ENCODE measurements at regions not wholly inside any gene's neighbourhood (a gene's known extent, or its start where the extent isn't known, plus 50 kb on each side); places are given as distances from the start of the nearest gene placed in this dataset.

DNA sequence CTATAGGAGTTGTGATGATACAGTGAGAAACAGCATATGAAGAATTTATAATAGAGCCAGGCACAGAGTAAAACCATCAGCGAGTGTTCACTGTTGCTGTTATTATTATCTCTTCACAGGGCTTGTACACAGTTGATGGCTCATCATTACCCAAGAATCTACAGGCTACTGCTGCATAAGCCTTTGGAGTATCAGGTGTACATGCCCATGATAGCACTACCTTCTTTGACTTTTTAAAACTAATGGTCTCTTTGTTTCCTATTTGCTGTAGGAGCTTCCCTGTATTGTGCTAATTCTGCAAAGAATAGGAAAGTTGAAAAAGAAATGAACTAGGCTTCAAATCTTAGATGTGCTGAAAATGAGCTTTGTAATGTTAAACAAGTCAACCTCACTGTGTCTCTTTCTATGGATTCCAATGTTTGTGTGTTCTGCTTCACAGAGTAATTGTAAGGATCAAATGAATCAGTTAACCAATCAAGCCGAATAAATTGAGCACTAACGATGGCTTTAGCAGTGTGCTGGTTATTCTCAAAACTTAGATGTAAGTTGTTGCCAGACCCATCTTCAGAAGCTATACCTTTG lies 138.8 kb downstream of the TUSC7 start:
- TF ChIP-seq RARB (CRISPR knock-in tag; IDR thresholded peaks at IDR 0.05) = no peak
- TF ChIP-seq ZFP30 (CRISPR knock-in tag; IDR thresholded peaks at IDR 0.05) = no peak
- TF ChIP-seq, protein P1, sequence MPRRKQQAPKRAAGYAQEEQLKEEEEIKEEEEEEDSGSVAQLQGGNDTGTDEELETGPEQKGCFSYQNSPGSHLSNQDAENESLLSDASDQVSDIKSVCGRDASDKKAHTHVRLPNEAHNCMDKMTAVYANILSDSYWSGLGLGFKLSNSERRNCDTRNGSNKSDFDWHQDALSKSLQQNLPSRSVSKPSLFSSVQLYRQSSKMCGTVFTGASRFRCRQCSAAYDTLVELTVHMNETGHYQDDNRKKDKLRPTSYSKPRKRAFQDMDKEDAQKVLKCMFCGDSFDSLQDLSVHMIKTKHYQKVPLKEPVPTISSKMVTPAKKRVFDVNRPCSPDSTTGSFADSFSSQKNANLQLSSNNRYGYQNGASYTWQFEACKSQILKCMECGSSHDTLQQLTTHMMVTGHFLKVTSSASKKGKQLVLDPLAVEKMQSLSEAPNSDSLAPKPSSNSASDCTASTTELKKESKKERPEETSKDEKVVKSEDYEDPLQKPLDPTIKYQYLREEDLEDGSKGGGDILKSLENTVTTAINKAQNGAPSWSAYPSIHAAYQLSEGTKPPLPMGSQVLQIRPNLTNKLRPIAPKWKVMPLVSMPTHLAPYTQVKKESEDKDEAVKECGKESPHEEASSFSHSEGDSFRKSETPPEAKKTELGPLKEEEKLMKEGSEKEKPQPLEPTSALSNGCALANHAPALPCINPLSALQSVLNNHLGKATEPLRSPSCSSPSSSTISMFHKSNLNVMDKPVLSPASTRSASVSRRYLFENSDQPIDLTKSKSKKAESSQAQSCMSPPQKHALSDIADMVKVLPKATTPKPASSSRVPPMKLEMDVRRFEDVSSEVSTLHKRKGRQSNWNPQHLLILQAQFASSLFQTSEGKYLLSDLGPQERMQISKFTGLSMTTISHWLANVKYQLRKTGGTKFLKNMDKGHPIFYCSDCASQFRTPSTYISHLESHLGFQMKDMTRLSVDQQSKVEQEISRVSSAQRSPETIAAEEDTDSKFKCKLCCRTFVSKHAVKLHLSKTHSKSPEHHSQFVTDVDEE (CRISPR knock-in tag; IDR thresholded peaks at IDR 0.05) = no peak
- no peak for TF ChIP-seq ZNF565 (CRISPR knock-in tag; conservative IDR thresholded peaks at IDR 0.05; ENCODE audit: low read depth)
- TF ChIP-seq ARNTL (CRISPR knock-in tag; IDR thresholded peaks at IDR 0.05; ENCODE audit: borderline replicate concordance, low read depth) = no peak
- TF ChIP-seq, protein P2, sequence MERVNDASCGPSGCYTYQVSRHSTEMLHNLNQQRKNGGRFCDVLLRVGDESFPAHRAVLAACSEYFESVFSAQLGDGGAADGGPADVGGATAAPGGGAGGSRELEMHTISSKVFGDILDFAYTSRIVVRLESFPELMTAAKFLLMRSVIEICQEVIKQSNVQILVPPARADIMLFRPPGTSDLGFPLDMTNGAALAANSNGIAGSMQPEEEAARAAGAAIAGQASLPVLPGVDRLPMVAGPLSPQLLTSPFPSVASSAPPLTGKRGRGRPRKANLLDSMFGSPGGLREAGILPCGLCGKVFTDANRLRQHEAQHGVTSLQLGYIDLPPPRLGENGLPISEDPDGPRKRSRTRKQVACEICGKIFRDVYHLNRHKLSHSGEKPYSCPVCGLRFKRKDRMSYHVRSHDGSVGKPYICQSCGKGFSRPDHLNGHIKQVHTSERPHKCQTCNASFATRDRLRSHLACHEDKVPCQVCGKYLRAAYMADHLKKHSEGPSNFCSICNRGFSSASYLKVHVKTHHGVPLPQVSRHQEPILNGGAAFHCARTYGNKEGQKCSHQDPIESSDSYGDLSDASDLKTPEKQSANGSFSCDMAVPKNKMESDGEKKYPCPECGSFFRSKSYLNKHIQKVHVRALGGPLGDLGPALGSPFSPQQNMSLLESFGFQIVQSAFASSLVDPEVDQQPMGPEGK (CRISPR knock-in tag; IDR thresholded peaks at IDR 0.05; ENCODE audit: borderline replicate concordance) = no peak
- no peak for TF ChIP-seq ESRRG (CRISPR knock-in tag; IDR thresholded peaks at IDR 0.05)
- TF ChIP-seq TOX (CRISPR knock-in tag; IDR thresholded peaks at IDR 0.05; ENCODE audit: borderline replicate concordance) = no peak
- TF ChIP-seq PPARA (CRISPR knock-in tag; IDR thresholded peaks at IDR 0.05; ENCODE audit: borderline replicate concordance) = no peak
- no peak for TF ChIP-seq BACH2 (CRISPR knock-in tag; IDR thresholded peaks at IDR 0.05; ENCODE audit: borderline replicate concordance)

Measured in SK-N-SH treated with all-trans-retinoic acid at 6 μM for 48 hours (cell line).